ENCODE measurements at regions not wholly inside any gene's neighbourhood (a gene's known extent, or its start where the extent isn't known, plus 50 kb on each side); places are given as distances from the start of the nearest gene placed in this dataset.

DNA sequence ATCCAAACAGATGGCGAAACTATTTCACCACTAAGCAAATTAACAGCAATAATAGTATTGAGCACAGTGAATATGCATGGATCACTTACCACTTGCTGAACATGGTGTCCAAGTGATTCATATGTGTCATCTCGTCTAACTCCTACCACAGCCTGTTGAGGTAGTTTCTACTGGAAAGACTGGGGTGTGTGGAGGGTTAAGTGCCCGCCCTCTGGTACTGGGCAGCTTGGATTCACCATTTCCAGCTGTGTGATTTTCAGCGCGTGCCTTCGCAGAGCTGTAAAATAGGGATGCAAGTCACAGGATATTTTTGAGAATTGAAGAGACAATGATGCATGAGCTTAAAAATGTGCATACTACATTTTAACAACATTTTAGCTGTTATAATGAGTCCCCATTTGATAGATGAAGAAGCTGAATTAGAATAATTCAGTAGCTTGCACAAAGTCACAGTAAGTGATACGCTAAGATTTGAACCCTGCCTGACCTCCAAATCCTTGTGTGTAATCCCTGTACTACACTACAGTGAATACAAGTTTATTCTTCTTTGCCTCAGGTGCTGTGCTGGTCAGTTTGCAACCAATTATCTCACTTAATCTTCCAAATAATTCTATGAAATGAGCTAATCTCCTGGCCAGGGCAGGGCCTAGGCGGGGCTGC is 75.2 kb upstream of the SIX2 start:
- TF ChIP-seq POLR2A (IDR thresholded peaks at IDR 0.05) (no peak), CTCF (IDR thresholded peaks at IDR 0.05) (no peak)

All from breast epithelium (tissue), 3 donors.